Testis (tissue), 2 donors: ENCODE measurements at regions not wholly inside any gene's neighbourhood (a gene's known extent, or its start where the extent isn't known, plus 50 kb on each side); places are given as distances from the start of the nearest gene placed in this dataset.

Experiments used
- CTCF ChIP-seq, 3 experiments: fragments of 450-650 bp in 2 of 3; fragments of 200-600 bp in 1 of 3; sonication (generic) in 1 of 3; IDR thresholded peaks; one replicate each; pipeline ENCODE4 v1.5.1; 2016 to 2019; ENCODE audit warnings: antibody characterized with exemption in 3 of 3, mild to moderate bottlenecking in 2 of 3, moderate library complexity in 1 of 3
- POLR2A ChIP-seq: fragments of 450-650 bp; IDR thresholded peaks from one replicate; pipeline ENCODE4 v1.6.1; 2017; ENCODE audit warnings: antibody characterized with exemption, mild to moderate bottlenecking, moderate library complexity

GRCh38 chr3:184461219-184461618, 81.4 kb downstream of the CHRD start:
- TF ChIP-seq CTCF (IDR thresholded peaks at IDR 0.05): no peak
- TF ChIP-seq POLR2A: no peak
